Progenitor cell of endocrine pancreas (in vitro differentiated cells): ENCODE measurements at regions not wholly inside any gene's neighbourhood (a gene's known extent, or its start where the extent isn't known, plus 50 kb on each side); places are given as distances from the start of the nearest gene placed in this dataset.

Experiments used
- DNase-seq: peaks from one replicate; pipeline ENCODE4 v3.0.0; 2021; ENCODE audit warnings: low spot score; ENCODE audit not compliant: unreplicated experiment
- H3K27ac Mint-ChIP-seq: 2 replicates; pipeline ENCODE4 v1.8.0; 2021; ENCODE audit warnings: mild to moderate bottlenecking, moderate library complexity, mixed read lengths
- H3K27me3 Mint-ChIP-seq: 2 replicates; pipeline ENCODE4 v1.8.0; 2021; ENCODE audit warnings: mixed read lengths
- H3K36me3 Mint-ChIP-seq: 2 replicates; pipeline ENCODE4 v1.8.0; 2022; ENCODE audit warnings: mixed read lengths; ENCODE audit not compliant: insufficient read depth
- H3K4me1 Mint-ChIP-seq: 2 replicates; pipeline ENCODE4 v1.8.0; 2021; ENCODE audit warnings: low read depth, mixed read lengths
- H3K4me3 Mint-ChIP-seq: 2 replicates; pipeline ENCODE4 v1.8.0; 2021; ENCODE audit warnings: low read depth, mild to moderate bottlenecking, moderate library complexity, mixed read lengths
- H3K9me3 Mint-ChIP-seq: 2 replicates; pipeline ENCODE4 v1.8.0; 2021; ENCODE audit warnings: low read depth, mixed read lengths
- CTCF ChIP-seq: fragments of 200-600 bp; sonication (generic); IDR thresholded peaks from one replicate; pipeline ENCODE4 v1.5.0; 2021; ENCODE audit warnings: antibody characterized with exemption, mild to moderate bottlenecking; ENCODE audit not compliant: unreplicated experiment

- Mint-ChIP-seq H3K27me3 (no peaks in the 10 kb centered on the region), H3K9me3 (no peaks in the 10 kb centered on the region), H3K4me3 (no peak overlapping the region), H3K4me1 (no peaks in the 10 kb centered on the region), H3K27ac (no peak overlapping the region), H3K36me3 (no peaks in the 10 kb centered on the region)
- DNase-seq = no peak
- no peak for TF ChIP-seq CTCF
These were observed 149.1 kb upstream of the ATP2B1 start for GRCh38 chr12:89857652-89858274.

GRCh38 chr12:89856431-89856830 lies 147.8 kb upstream of the ATP2B1 start:
- no peaks in the 10 kb centered on the region for H3K4me1 Mint-ChIP-seq
- TF ChIP-seq CTCF = no peak
- no peak overlapping the region for H3K4me3 Mint-ChIP-seq
- H3K36me3 Mint-ChIP-seq = no peaks in the 10 kb centered on the region
- H3K27ac Mint-ChIP-seq = no peak overlapping the region
- H3K27me3 Mint-ChIP-seq = no peaks in the 10 kb centered on the region
- no peaks in the 10 kb centered on the region for H3K9me3 Mint-ChIP-seq
- no peak for DNase-seq

- Mint-ChIP-seq H3K27ac (no peak overlapping the region), H3K27me3 (peaks cover 8% of the 10 kb centered on the region), H3K36me3 (no peaks in the 10 kb centered on the region), H3K9me3 (no peaks in the 10 kb centered on the region), H3K4me3 (no peak overlapping the region), H3K4me1 (peaks cover 3% of the 10 kb centered on the region)
- no peak for TF ChIP-seq CTCF
- no peak for DNase-seq
These were observed 140.1 kb upstream of the ATP2B1 start for GRCh38 chr12:89848732-89849131.

- peaks cover 8% of the 10 kb centered on the region for H3K27me3 Mint-ChIP-seq
- DNase-seq = no peak
- H3K36me3 Mint-ChIP-seq = no peaks in the 10 kb centered on the region
- TF ChIP-seq CTCF = no peak
- H3K27ac Mint-ChIP-seq = no peak overlapping the region
- H3K4me1 Mint-ChIP-seq = peaks cover 3% of the 10 kb centered on the region
- no peaks in the 10 kb centered on the region for H3K9me3 Mint-ChIP-seq
- H3K4me3 Mint-ChIP-seq = no peak overlapping the region
These were observed 137.9 kb upstream of the ATP2B1 start for GRCh38 chr12:89846473-89847055.

GRCh38 chr12:89845767-89846166 lies 137.1 kb upstream of the ATP2B1 start:
- Mint-ChIP-seq H3K4me3 (no peak overlapping the region), H3K36me3 (no peaks in the 10 kb centered on the region), H3K4me1 (peaks cover 3% of the 10 kb centered on the region), H3K9me3 (no peaks in the 10 kb centered on the region), H3K27me3 (peaks cover 8% of the 10 kb centered on the region), H3K27ac (no peak overlapping the region)
- TF ChIP-seq CTCF = no peak
- no peak for DNase-seq
